ENCODE measurements at regions not wholly inside any gene's neighbourhood (a gene's known extent, or its start where the extent isn't known, plus 50 kb on each side); places are given as distances from the start of the nearest gene placed in this dataset.
"Not testable (repeated sequence)": the region's sequence is repeated elsewhere in the genome, so short reads cannot be mapped to it uniquely, and the experiment has no call there.

GRCh38 chr7:112937651-112938415, 147.6 kb upstream of the TMEM168 start:
- intact Hi-C loops (cut with DNase I, micrococcal nuclease) = no loop called here
- no peaks in the 10 kb centered on the region for H3K9me3 ChIP-seq
- no peak overlapping the region for H3K4me3 ChIP-seq
- no peak for TF ChIP-seq CTCF (IDR thresholded peaks at IDR 0.05)
- DNase-seq (no peak), ATAC-seq (no peak)
- peaks cover 11% of the 10 kb centered on the region for H3K4me1 ChIP-seq (ENCODE audit: low read depth)
- no peaks in the 10 kb centered on the region for H3K36me3 ChIP-seq (ENCODE audit: low read depth)

- no peak for TF ChIP-seq CTCF (IDR thresholded peaks at IDR 0.05)
- peaks cover 10% of the 10 kb centered on the region for H3K4me1 ChIP-seq (ENCODE audit: low read depth)
- H3K4me3 ChIP-seq = no peak overlapping the region
- intact Hi-C loops (cut with DNase I, micrococcal nuclease) = no loop called here
- no peaks in the 10 kb centered on the region for H3K36me3 ChIP-seq (ENCODE audit: low read depth)
- H3K9me3 ChIP-seq = no peaks in the 10 kb centered on the region
- DNase-seq = no peak
- ATAC-seq = no peak
Measured at GRCh38 chr7:112933598-112933997, 143.4 kb upstream of the TMEM168 start.

DNA sequence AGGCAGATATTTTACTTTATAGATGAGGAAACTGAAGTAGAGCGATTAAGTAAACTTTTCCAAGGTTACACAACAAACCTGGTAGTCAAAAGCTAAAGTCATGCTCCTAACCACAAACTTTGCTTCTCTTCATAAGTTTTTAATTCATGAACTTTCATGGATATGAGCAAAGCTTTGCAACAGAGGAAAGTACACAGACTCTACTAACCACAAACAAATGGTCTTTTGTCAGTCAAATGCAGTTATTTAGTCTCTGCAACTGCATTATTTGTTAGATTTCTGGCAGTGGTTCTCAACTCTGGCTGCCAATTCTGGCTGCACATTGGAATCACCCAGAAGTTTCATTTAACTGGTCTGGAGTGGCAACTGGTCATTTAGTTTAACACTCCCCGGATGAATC, 140.6 kb upstream of the TMEM168 start:
- H3K9me3 ChIP-seq = no peaks in the 10 kb centered on the region
- no peak for ATAC-seq
- no peaks in the 10 kb centered on the region for H3K36me3 ChIP-seq (ENCODE audit: low read depth)
- TF ChIP-seq CTCF (IDR thresholded peaks at IDR 0.05) = no peak
- no peak for DNase-seq
- H3K4me1 ChIP-seq (ENCODE audit: low read depth) = no peaks in the 10 kb centered on the region
- intact Hi-C loops (cut with DNase I, micrococcal nuclease) = no loop called here
- no peak overlapping the region for H3K4me3 ChIP-seq

DNA sequence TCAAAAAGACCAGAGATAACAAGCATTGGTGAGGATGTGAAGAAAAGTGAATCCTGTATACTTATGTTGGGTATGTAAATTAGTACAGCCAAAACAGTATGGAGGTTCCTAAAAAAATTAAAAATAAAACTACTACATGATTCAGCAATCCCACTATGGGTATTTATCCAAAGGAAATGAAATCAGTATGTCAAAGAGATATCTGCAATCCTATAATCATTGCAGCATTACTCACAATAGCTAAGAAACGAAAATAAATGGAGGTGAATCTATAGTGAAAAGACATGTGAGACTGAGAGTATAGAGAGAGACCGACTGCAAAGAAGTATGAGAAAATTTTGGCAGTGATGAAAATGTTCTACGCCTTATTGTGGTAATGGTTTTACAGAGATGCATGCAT, 139.2 kb upstream of the TMEM168 start:
- no peak overlapping the region for H3K4me3 ChIP-seq
- DNase-seq = no peak
- H3K9me3 ChIP-seq = no peaks in the 10 kb centered on the region
- H3K36me3 ChIP-seq (ENCODE audit: low read depth) = no peaks in the 10 kb centered on the region
- no peak for ATAC-seq
- intact Hi-C loops (cut with DNase I, micrococcal nuclease) = no loop called here
- no peak for TF ChIP-seq CTCF (IDR thresholded peaks at IDR 0.05)
- no peaks in the 10 kb centered on the region for H3K4me1 ChIP-seq (ENCODE audit: low read depth)

GRCh38 chr7:112926018-112926417, 135.8 kb upstream of the TMEM168 start:
- no peak overlapping the region for H3K4me3 ChIP-seq
- TF ChIP-seq CTCF (IDR thresholded peaks at IDR 0.05) = no peak
- no peak for ATAC-seq
- no peaks in the 10 kb centered on the region for H3K4me1 ChIP-seq (ENCODE audit: low read depth)
- no peak for DNase-seq
- intact Hi-C loops (cut with DNase I, micrococcal nuclease) = no loop called here
- H3K36me3 ChIP-seq (ENCODE audit: low read depth) = no peaks in the 10 kb centered on the region
- H3K9me3 ChIP-seq = no peaks in the 10 kb centered on the region

- H3K4me1 ChIP-seq (ENCODE audit: low read depth); DNase-seq; H3K9me3 ChIP-seq; intact Hi-C loops (cut with DNase I, micrococcal nuclease); ATAC-seq; H3K36me3 ChIP-seq (ENCODE audit: low read depth); H3K4me3 ChIP-seq: not testable (repeated sequence)
Measured at GRCh38 chr7:112922546-112922945, 132.4 kb upstream of the TMEM168 start.

GRCh38 chr7:112916431-112916830, 126.2 kb upstream of the TMEM168 start:
- H3K9me3 ChIP-seq; ATAC-seq; H3K36me3 ChIP-seq (ENCODE audit: low read depth); intact Hi-C loops (cut with DNase I, micrococcal nuclease); H3K4me1 ChIP-seq (ENCODE audit: low read depth); H3K4me3 ChIP-seq; DNase-seq: not testable (repeated sequence)

Measured in mucosa of descending colon (tissue), 3 donors.